Spleen (tissue), 7 donors: ENCODE measurements at regions not wholly inside any gene's neighbourhood (a gene's known extent, or its start where the extent isn't known, plus 50 kb on each side); places are given as distances from the start of the nearest gene placed in this dataset.

ENCODE experiments used
- CTCF ChIP-seq, 11 experiments: fragments of 200-600 bp in 7 of 11; fragments of 450-650 bp in 4 of 11; sonication (generic) in 4 of 11; IDR thresholded peaks in 8 of 11; conservative IDR thresholded peaks in 3 of 11; 1 replicate in 7 of 11; 2 replicates in 4 of 11; pipeline versions ENCODE4 v1.4.0 to v1.8.0; 2016 to 2021; ENCODE audit warnings: antibody characterized with exemption in 11 of 11, inconsistent platforms in 4 of 11, mild to moderate bottlenecking in 1 of 11
- POLR2AphosphoS5 ChIP-seq, 3 donors: sonication (generic); formaldehyde crosslinking; IDR thresholded peaks; one replicate each; pipeline ENCODE4 v1.5.1; 2017; ENCODE audit warnings: antibody characterized with exemption in 3 of 3
- donor health status: DM: no; HTN: no; CAD: no; lungs with moderate emphysema.
- donor health status: DM: no; HTN: no; CAD: no.
- donor health status: DM: no; HTN: no; CAD: no.

- TF ChIP-seq CTCF (IDR thresholded peaks at IDR 0.05 in 8 of 11, conservative IDR thresholded peaks at IDR 0.05 in 3 of 11) (no peak), POLR2AphosphoS5 (IDR thresholded peaks at IDR 0.05) (no peak)
Observed at GRCh38 chr5:29662876-29663275, 1530.6 kb upstream of the CDH6 start.
